Transverse colon (tissue), 4 donors: ENCODE measurements at regions not wholly inside any gene's neighbourhood (a gene's known extent, or its start where the extent isn't known, plus 50 kb on each side); places are given as distances from the start of the nearest gene placed in this dataset.
A peak's percentile ranks its signal among the peaks of the same experiment; 100 is the strongest.

ENCODE experiments used
- DNase-seq: peaks from one replicate; pipeline ENCODE4 v3.0.0-alpha.2; 2019
- H3K27ac ChIP-seq, 4 donors: fragments of 200-600 bp; sonication (generic); 2 replicates each; pipeline ENCODE4 v1.5.1; 2016 to 2018; ENCODE audit warnings: inconsistent platforms in 4 of 4
- H3K27me3 ChIP-seq: fragments of 200-600 bp; sonication (generic); 2 replicates; pipeline ENCODE4 v1.5.1; 2017; ENCODE audit warnings: inconsistent platforms
- H3K36me3 ChIP-seq, 4 donors: fragments of 200-600 bp; sonication (generic); 2 replicates each; pipeline ENCODE4 v1.5.1; 2017 to 2019; ENCODE audit warnings: inconsistent platforms in 4 of 4
- H3K4me1 ChIP-seq, 4 donors: fragments of 200-600 bp; sonication (generic); 2 replicates each; pipeline ENCODE4 v1.5.1; 2017 to 2020; ENCODE audit warnings: inconsistent platforms in 4 of 4
- H3K4me3 ChIP-seq, 4 donors: fragments of 200-600 bp; sonication (generic); 1 replicate in 1 of 4; 2 replicates in 3 of 4; pipeline versions ENCODE4 v1.5.1 to v1.6.1; 2017 to 2019; ENCODE audit warnings: inconsistent platforms in 4 of 4
- H3K9me3 ChIP-seq, 2 donors: fragments of 200-600 bp; sonication (generic); 2 replicates each; pipeline ENCODE4 v1.5.1; 2017 to 2019; ENCODE audit warnings: inconsistent platforms in 2 of 2
- CTCF ChIP-seq, 5 experiments: fragments of 200-600 bp in 3 of 5; fragments of 450-650 bp in 2 of 5; sonication (generic) in 3 of 5; IDR thresholded peaks; 1 replicate in 2 of 5; 2 replicates in 3 of 5; pipeline ENCODE4 v1.5.1; 2016 to 2017; ENCODE audit warnings: antibody characterized with exemption in 5 of 5, inconsistent platforms in 3 of 5, mild to moderate bottlenecking in 2 of 5, moderate library complexity in 1 of 5
- EP300 ChIP-seq: sonication (generic); formaldehyde crosslinking; IDR thresholded peaks from one replicate; pipeline ENCODE4 v1.6.1; 2017; ENCODE audit warnings: antibody characterized with exemption, low read depth
- POLR2A ChIP-seq: fragments of 450-650 bp; IDR thresholded peaks from one replicate; pipeline ENCODE4 v1.6.1; 2016; ENCODE audit warnings: antibody characterized with exemption, mild to moderate bottlenecking, moderate library complexity
- POLR2AphosphoS5 ChIP-seq, 3 donors: sonication (generic); formaldehyde crosslinking; IDR thresholded peaks; one replicate each; pipeline ENCODE4 v1.6.1; 2016; ENCODE audit warnings: antibody characterized with exemption in 3 of 3
- WGBS, 2 donors: methylation state at CpG; one replicate each; pipeline ENCODE4 v1.1.5; 2018; ENCODE audit warnings: low coverage in 1 of 2; 5-methylcytosine and 5-hydroxymethylcytosine counted together
- in situ Hi-C, 4 donors: fragments of 200-750 bp; cut with MboI; loops; one replicate each; pipeline versions ENCODE4 v1.15.0 to v1.15.1; 2017; ENCODE audit warnings: low sequenced_read_pairs in 3 of 4, low pct_ligation_motif_present in 1 of 4, low pct_unique_long_range_greater_than_20kb in 1 of 4
- intact Hi-C: fragments of 100-400 bp; cut with DNase I; formaldehyde crosslinking; loops from one replicate; pipeline ENCODE4 v1.15.1; 2023; ENCODE audit warnings: low total_unique reads

DNA sequence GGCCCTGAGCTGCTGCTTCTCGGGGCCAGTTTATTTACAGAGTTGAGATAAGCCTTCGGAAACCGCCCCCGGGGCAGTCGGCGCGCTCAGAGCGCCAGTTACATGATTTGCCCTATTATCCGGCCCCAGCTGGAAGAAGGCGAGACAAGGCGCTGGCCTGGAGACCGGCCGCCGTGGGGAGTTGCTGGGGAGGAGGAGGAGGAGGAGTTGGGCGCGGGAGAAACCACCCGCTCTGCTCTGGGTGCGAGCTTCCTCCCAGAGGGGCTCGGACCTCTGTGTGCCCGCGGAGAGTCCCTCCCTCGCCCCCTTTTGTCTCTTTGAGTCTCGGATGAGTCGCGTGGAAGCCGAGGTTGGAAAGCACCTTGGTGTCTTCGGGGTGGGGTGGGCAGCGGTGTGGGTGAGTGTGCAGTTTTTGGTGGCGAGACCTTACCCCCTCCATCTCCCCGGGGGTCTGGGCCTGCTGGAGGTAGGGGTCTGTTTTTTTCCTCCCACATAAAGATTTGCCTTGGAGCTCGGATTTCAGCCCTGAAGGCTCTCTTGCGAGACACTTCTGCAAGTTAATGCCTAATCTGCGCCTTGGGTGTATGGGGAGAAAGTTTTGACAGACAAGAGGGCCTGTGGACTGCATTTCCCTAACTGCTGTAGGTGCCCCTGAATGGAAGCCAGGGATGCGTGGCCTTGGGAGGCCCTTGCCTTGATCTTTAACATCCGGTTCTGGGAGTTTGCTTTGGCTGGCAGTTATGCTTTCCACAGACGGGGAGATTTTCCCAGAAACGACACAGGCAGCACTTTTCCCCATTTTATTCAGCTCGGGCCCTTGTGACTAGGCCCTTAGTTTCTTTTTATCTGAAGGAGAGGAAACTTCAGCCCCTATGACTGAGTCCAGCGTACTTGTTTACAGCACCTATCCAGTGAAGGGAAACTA, 80.0 kb downstream of the NDUFS5 start:
- Histone ChIP-seq H3K27me3 (no peaks in the 10 kb centered on the region), H3K27ac (peak overlapping the region; percentile 92 to 97 (median 96)), H3K36me3 (no peaks in the 10 kb centered on the region), H3K9me3 (no peaks in the 10 kb centered on the region), H3K4me3 (peak overlapping the region; percentile 75 to 89 (median 80)), H3K4me1 (peaks cover 16 to 76% (median 34%) of the 10 kb centered on the region in 4 donors)
- 1% methylated on average over 38 of the region's 39 CpGs; no CpG with 5 or more reads in 1 of the 2 donors for WGBS, 2 donors
- no peak for TF ChIP-seq POLR2AphosphoS5 (IDR thresholded peaks at IDR 0.05)
- in situ Hi-C loops = loop anchor here in 3 of 4 donors (10.0 kb wide), 3 partner anchors 79 to 429 kb away; no protein-coding TSS in a partner anchor
- intact Hi-C loops = loop anchor here (2.0 to 10.0 kb wide), 3 partner anchors 85 to 309 kb away; no protein-coding TSS in a partner anchor
- DNase-seq = peak; percentile 50

DNA sequence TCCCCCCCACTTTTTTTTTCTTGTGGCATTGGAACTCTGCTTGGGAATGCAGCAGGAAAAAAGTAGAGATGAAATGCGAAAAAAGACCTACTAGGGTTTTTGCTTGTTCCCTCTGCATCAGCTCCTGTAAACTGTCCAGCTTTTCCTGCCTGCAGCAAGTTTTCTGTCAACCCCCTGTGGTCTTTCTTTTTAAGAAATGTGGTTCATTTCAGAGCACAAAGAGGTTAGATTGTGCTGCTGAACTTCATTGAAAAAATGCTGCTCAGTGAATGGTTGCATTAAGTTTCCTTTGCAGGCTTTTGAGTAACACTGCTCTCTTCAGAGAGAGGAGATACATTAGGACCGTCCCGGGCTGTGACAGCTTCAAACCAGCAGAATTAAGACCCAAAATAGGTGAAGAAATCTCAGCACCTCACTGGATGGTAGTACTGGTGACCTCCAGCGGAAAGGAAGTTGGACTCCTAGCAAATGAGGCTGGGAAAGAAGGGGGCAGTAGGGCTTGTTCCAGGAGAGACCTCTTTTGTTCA, 80.7 kb downstream of the NDUFS5 start:
- H3K27ac ChIP-seq = peak overlapping the region; percentile 92 to 97 (median 96)
- H3K4me1 ChIP-seq = peaks cover 16 to 81% (median 34%) of the 10 kb centered on the region in 4 donors
- in situ Hi-C loops (loop anchor here in 3 of 4 donors (10.0 kb wide), 3 partner anchors 78 to 428 kb away; no protein-coding TSS in a partner anchor), intact Hi-C loops (loop anchor here (5.0 to 10.0 kb wide), 2 partner anchors 160 to 308 kb away; no protein-coding TSS in a partner anchor)
- 42 to 54% methylated on average over 3 to 4 of the region's 4 CpGs for WGBS, 2 donors
- no peaks in the 10 kb centered on the region for H3K9me3 ChIP-seq
- TF ChIP-seq EP300 (no peak), POLR2AphosphoS5 (IDR thresholded peaks at IDR 0.05) (no peak), POLR2A (no peak), CTCF (IDR thresholded peaks at IDR 0.05) (no peak)
- no peaks in the 10 kb centered on the region for H3K36me3 ChIP-seq
- DNase-seq = no peak
- no peaks in the 10 kb centered on the region for H3K27me3 ChIP-seq
- peak overlapping the region in 3 of 4 donors; percentile 77 to 89 (median 84) for H3K4me3 ChIP-seq

- Histone ChIP-seq H3K9me3 (no peaks in the 10 kb centered on the region), H3K36me3 (no peaks in the 10 kb centered on the region), H3K4me1 (peaks cover 16 to 84% (median 34%) of the 10 kb centered on the region in 4 donors), H3K27me3 (no peaks in the 10 kb centered on the region), H3K27ac (peak overlapping the region; percentile 92 to 97 (median 96)), H3K4me3 (peak overlapping the region in 2 of 4 donors; percentile 84 to 89)
- 20 to 67% methylated on average over 2 to 8 of the region's 8 CpGs for WGBS, 2 donors
- TF ChIP-seq CTCF (IDR thresholded peaks at IDR 0.05) (no peak), POLR2A (no peak), EP300 (no peak), POLR2AphosphoS5 (IDR thresholded peaks at IDR 0.05) (no peak)
- in situ Hi-C loops (loop anchor here in 3 of 4 donors (10.0 kb wide), 3 partner anchors 77 to 427 kb away; no protein-coding TSS in a partner anchor), intact Hi-C loops (loop anchor here (5.0 to 10.0 kb wide), 2 partner anchors 160 to 307 kb away; no protein-coding TSS in a partner anchor)
- DNase-seq = no peak
Measured at GRCh38 chr1:39107341-39108290, 81.5 kb downstream of the NDUFS5 start.

DNA sequence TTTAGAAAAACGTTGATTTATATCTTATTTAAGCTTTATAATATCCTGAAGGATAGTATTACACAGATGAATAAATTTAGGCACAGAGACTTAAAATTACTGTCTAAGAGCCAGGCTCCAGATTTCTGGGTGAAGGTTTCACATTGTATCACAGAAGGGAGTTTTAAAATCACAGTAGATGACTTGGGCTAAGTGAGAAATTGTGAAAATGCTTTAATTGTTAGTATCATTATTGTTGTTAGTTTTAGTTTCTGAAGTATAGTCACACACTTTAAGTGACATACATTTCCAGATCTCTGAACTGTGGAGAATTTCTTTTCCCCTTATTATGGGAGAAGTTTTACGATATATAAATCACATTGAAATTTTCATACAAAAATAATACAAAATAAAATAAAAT, 83.5 kb downstream of the NDUFS5 start:
- 67 to 75% methylated on average over 2 of the region's 2 CpGs for WGBS, 2 donors
- Histone ChIP-seq H3K36me3 (no peaks in the 10 kb centered on the region), H3K27me3 (no peaks in the 10 kb centered on the region), H3K4me1 (peaks cover 9 to 84% (median 34%) of the 10 kb centered on the region in 4 donors), H3K27ac (peak overlapping the region; percentile 92 to 97 (median 96)), H3K9me3 (no peaks in the 10 kb centered on the region), H3K4me3 (no peak overlapping the region)
- intact Hi-C loops (loop anchor here (5.0 to 10.0 kb wide), 2 partner anchors 158 to 305 kb away; no protein-coding TSS in a partner anchor), in situ Hi-C loops (loop anchor here in 3 of 4 donors (10.0 kb wide), 3 partner anchors 75 to 425 kb away; no protein-coding TSS in a partner anchor)
- TF ChIP-seq POLR2AphosphoS5 (IDR thresholded peaks at IDR 0.05) (no peak), EP300 (no peak), CTCF (IDR thresholded peaks at IDR 0.05) (no peak), POLR2A (no peak)
- no peak for DNase-seq
